CD4-positive, alpha-beta T cell treated with Interferon alpha-2 for 1 hour (primary cell): ENCODE measurements at regions not wholly inside any gene's neighbourhood (a gene's known extent, or its start where the extent isn't known, plus 50 kb on each side); places are given as distances from the start of the nearest gene placed in this dataset.
"Not testable (repeated sequence)": the region's sequence is repeated elsewhere in the genome, so short reads cannot be mapped to it uniquely, and the experiment has no call there.

Experiments
- DNase-seq, 2 donors: peaks; one replicate each; pipeline ENCODE4 v3.0.0-alpha.2; 2020 to 2022

DNA sequence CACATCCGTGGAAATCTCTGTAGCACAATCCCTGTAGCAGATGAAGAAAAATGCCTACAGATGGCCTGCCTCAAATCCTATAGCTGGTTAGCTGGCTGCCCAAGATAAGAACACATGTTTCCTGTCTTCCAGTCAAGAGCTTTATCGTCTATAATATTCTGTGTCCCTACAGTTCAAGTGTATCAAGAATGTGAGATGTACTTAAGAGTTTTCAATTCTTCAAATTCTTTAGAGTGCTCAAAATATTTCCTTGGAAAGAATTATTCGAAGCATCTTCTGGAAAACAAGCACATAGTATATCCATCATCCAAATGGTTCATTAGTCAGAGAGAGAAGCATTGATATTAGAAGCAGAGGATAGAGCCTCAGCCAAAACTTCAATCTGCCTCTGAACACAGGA, 239.8 kb downstream of the COG6 start:
- no peak for DNase-seq

DNA sequence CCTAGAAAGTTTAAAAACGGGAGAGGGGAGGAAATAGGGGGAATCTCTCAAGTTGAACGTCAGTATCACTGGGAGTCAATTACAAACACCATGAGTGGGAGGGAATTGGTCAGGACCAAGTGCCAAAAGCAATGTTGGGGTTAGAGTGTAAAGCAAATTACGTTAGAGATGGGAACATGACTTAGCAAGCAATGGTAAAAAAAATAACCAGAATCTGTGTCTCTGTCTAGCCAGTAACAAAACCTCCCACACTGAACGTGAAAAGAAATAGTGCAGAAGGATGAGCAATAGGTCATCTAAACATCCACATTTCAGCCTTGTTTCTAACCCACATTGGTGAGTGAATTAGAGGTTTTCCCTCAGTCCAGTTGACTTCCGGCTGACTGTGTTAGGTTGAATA, 242.2 kb downstream of the COG6 start:
- no peak for DNase-seq

DNA sequence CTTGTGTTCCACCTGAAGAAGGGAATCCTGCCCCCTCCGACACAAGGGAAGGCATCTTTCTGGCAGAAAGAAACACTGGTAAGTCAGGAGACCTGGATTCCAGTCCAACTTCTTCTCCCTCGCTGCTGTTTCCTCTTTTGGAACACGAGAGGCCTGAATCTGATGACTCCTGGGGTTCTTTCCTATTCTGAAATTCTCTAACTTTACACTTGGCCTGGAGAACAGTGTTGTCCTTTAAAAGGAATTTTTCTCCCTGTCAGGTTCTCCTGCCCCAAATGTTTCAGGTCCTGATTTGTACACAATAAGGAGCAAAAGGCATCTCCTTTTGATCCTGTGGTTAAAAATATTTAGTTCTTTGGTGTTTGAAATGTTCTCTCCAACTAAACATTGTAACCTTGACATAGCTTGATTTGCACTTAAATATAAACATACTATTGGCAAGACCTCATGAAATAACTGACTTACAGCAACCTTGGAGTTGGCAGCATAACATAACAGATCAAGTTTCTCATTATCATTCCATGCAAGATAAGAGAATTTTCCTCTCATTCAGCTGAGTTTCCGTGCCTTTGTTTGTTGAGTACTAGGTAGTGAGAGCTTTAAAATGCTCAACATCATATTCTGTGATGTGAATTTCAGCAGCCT, 244.8 kb downstream of the COG6 start:
- DNase-seq: no peak

DNA sequence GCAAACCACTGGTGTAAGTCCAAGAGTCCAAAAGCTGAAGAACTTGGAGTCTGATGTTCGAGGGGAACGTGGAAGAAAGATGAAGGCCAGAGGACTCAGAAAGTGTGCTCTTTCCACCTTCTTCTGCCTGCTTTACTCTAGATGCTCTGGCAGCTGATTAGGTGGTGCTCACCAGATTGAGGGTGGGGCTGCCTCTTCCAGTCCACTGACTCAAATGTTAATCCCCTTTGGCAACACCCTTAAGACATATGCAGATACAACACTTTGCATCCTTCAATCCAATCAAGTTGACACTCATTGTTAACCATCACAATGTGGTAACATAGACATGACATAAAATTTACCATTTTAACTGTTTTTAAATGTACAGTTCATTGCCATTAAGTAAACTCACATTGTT, 249.5 kb downstream of the COG6 start:
- no peak for DNase-seq

DNA sequence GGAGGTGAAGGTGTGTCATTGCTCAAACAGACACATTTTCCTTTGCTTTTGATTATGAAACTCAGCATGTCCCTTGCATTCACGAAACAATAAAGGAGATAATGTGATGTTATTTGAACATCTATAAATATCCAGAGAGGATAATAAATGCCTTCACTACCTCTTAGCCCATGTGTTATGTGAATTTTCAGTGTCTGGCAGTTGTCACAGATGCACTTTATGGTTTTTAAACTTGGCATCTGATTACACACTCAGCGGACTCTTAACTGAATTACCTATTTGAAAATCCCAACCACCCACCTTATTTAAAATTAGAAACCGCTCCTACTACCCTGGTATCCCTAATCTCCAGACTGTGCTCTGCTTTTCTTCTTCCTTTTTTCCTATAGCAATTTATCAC, 254.2 kb downstream of the COG6 start:
- no peak for DNase-seq

DNA sequence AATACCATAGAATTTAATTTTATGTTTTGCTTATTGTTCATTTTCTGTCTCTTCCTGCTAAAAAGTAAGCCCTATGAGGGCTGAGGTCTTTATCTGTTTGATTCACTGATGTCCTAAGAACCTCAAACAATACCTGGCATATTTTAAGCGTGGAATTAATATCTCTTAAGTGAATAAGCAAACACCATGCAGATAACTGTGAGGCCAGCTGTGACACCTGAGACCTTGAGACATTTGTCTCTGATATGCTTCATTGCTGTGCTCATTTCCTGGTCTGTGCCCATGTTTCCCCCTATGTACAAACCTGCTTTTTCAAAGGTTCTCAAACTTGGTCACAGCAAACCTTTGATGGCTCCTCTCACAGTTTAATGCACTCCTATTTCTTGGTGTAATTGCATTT, 254.6 kb downstream of the COG6 start:
- no peak for DNase-seq

DNA sequence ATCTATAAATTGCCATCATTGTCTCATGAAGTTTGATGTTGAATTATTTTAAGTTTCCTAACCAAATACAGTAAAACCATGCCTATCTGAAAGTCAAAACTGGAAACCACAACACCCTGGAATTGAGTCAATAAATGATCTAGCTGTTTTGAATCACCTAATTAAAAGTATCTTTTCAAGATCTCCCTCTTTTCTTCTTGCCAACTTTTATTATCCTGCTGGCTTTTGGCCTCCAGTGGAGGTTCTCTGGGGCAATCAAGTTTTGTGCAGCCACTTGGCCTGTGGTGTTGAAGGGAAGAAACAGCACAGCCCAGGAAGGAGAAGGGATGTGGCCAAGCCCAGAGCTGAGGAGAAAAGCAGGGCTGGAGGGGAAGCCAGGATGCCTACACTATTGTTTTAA, 255.4 kb downstream of the COG6 start:
- no peak for DNase-seq

DNA sequence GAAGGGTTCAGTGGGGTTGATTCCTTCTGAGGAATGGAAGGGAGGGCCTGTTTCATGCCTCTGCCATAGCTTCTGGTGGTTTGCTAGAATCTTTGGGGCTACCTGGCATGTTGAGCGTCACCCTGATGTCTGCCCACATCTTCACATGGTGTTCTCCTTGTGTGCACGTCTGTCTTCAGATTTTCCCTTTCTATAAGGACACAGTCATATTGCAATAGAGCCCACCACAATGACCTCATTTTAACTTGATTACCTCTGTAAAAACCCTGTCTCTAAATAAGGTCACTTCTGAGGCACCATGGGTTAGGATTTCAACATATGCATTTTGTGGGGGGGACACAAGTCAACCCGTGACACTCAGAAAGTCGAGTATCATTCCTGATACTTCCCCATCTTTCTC, 257.9 kb downstream of the COG6 start:
- DNase-seq: no peak

DNA sequence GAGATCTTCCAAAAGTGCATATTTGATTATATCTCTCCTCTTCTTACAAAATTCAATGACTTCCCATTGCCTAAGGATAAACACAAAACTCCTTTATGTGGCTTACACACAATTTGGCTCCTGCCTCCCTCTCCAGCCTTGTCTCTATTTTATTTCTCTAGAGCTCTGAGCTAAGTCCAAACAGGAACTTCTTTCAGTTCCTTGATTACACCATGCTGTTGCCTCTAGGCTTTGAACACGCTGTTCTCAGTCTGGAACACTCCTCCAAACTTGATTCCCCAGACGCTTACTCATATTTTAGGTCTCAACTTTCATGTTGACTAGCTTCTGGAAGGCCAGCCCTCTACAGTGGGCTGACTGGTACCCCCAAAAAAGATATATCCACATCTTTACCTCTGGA, 258.5 kb downstream of the COG6 start:
- no peak for DNase-seq

DNA sequence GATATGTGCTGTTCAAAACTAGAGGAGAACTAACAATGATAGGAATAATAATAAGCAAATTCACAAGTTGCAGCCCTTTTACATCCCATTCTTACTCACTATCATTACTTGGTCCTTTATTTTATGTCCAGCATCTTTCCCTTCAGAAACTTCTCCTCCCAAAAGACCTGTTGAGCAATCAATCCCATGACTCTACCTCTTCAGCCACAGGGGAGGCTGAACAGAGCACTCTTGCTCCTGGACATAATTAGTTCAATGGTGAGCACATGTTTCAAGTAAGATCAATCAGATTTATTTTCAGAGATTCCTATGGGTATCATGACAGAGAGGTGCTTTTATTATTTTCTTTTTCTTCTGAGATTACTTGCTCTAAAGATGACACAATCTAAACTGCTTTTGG, 260.0 kb downstream of the COG6 start:
- DNase-seq: no peak

DNA sequence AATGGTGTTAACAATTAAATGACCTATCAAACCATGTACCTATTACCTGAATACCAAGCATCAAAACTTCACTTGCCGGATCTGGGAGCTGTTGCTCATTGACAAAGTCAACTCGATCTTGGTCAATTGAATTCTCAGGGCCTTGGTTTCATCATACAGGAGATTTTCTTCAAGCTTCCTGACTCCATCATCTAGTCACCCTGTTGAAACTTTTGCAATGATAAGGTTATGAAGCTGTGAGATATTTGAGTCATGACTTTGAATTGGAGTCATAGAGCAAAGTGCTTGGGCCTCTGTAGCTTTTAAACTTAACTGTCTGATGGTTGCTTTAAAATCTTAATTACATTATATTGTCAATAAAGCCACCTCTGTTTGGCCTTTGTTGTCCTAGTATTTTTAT, 260.9 kb downstream of the COG6 start:
- DNase-seq: no peak

DNA sequence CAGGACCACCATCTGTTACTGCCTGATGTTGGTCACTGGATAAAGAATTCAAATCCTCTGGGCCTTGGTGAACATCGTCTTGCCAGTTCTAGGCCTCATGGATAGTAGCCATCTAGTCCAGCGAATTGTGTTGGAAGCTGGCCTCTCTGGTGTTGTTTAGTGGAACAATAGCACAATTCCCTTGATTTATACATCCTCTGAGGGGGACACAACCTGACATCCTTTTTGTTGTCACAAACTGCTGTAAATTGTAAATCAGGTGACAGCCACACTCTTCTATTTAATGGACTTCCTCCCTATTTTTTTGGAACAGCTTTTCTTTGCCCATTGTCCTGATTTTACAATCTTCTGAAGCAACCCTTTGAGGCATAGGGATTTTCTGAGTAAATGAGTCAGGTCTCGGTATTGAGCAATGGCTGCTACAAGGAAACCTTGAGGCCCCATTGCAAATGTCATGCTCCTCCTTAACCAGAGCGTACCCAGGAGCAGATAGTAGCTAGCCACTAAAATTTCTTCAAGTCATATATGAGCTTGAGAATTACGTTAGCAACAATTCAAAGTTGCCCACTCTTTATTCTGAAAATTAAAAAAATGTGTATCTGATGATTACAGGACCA, 263.3 kb downstream of the COG6 start:
- no peak for DNase-seq

DNA sequence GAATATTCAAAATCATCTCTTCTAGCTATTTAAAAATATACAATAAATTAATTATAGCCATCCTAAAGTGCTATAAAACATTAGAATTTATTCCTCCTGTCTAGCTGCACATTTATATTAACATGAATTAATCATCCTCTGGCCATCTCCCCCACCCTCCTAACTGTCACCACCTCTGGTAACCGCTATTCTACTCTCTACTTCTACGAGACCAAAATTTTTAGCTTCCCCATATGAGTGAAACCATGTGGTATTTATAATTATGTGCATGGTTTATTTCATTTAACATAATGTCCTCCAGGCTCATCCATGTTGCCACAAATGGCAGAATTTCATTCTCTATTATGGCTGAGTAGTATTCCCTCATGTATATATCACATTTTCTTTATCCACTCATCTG, 265.2 kb downstream of the COG6 start:
- DNase-seq: no peak

DNA sequence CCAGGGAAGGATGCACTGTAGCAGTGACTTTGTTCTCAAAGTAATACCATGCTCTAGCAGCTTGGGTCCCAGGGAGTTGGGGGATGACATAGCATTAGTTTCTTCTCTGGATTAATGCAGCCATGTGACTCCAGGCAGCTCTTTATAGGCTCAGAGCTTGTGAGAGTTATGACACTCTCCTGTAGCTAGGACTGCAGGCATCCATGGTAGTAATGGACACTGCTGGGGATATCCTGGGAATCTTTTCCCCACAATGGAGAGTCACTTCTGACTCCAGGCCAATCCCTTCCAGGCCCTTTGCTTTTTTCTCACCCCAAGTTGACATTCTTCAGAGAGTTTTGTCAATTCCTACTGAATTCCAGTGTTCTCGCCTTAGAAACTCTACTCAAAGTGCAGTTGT, 270.9 kb downstream of the COG6 start:
- no peak for DNase-seq

DNA sequence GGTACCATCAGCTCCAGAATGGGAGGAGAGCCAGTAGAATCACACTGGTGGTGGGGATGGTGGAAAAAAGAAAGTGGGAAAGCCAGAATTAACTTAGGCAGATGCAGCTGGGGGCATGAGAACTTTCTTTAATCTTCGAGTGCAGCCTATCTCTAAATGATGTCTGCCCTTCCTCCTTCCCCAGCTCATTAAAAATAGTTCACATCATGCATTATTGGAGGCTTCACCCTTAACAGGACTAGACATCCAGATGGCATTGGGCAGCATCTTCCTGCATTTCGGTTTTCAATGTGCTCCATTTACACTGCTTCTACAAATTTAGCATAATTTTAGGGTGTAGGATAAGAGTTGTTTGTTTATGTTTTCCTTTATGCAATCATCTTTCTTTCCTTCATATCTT, 272.8 kb downstream of the COG6 start:
- no peak for DNase-seq

DNA sequence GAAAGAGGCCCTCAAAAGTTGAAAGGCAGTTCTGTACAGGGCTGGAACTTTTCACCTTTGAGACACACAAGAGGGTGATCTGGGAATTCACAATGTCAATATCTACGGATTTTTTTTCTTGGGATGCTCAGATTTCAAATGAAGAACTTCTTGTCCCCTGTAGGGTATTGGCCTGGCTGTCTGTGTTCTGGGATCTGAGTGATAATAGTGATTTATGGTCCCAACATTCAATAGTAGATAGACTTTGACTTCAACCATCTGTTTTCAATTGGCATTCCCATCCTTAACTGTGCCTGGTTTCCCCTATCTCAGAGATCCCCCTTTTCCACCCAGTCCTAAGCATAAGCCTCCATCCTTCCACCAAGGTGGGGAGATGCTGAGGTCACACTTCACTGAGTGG, 274.1 kb downstream of the COG6 start:
- DNase-seq: no peak

DNA sequence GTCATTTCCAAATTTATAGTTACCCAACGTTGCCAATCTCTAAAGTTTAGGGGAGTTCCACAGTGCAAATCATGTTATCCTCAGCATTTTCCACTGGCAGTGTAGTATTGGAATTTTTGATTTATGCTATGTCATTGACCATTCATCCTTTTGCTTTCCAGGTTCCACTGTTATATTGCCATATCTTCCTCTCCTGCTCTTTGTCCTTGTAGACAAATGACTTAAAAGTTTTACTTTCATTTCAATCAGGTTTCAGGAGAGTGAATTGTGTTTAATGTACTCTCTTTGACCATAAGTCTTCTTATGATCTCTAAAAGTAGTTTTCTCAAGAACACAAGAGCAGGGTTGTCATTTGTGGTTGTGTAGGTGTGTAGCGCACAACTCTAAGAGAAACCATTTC, 274.6 kb downstream of the COG6 start:
- no peak for DNase-seq

DNA sequence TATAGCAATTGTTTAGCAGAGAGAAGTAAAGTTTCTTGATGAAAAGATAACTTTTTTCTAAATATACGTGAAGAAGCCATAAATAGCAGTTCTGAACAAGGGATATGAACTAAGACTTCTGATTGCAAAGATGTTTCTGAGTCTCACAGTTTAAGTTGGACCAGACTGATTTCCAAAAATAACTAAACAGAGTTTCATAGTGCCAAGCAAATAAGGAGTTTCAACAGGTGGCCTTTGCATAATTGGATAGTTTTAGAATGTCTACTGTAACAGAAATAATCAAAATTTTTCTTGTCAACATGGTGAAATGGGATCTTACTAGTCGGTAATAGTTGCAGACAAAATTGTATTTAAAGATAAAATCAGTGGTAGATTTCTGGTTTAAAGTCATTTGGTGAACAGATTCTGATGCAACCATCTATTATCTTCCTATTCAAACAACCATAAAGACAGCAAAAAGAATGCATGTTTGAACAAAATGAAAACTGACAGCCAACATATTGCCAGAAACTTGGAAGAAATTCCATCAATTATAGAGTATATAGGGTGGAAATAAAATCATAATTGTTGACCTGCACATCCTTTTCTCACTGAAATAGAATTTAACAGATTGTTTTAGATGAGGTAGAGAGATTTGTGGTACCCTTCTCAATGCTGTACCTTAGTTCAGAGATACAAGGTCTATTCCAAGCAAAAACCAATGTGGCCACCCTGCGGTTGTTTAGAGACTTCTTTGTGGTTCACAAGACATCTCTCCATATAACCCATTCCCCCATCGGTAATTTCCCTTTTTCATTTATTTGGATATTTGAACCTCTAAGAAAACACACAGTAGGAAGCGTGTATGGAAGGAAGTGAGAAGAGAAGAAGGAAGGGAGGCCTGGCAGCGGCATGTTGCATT, 275.3 kb downstream of the COG6 start:
- no peak for DNase-seq

DNA sequence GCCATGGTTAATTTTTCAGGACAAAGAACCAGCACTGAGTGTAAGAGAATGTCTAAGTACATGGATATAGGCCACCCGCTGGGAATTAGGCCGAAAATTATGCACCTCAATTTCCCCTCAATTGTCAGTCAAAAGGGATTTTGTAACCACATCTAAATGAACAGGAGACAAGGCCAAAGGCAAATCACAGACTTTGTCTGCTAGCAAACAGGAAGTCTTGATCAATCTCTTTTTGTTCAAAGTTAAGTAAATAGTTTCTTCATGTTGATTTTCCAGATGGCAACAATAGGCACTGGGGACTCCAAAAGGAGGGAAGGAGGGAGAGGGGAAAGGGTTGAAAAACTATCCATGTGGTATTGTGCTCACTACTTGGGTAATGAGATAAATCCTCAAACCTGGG, 276.0 kb downstream of the COG6 start:
- no peak for DNase-seq

DNA sequence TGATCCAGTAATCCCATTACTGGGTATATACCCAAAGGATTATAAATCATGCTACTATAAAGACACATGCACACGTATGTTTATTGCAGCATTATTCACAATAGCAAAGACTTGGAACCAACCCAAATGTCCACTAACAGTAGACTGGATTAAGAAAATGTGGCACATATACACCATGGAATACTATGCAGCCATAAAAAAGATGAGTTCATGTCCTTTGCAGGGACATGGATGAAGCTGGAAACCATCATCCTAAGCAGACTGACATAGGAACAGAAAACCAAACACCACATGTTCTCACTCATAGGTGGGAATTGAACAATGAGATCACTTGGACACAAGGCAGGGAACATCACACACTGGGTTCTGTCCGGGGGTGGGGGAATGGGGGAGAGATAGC, 277.1 kb downstream of the COG6 start:
- not testable (repeated sequence) for DNase-seq

DNA sequence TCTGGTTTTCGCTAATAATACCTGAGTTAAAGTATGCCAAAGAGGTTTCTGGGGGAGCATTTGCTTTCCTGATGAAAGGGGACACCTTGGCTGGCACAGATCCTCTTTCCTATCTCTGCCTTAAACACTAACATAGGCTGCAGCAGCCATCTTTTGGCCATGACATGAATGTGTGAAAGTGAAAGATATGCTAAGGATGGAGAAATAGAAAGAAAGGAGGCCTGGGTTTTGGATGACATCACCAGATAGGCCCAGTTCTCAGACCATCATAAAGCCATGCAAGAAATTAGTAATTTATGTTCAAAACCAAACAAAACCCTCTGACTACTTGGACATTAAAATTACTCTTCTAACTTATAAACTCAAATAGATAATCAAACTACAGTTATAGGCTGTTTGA, 279.7 kb downstream of the COG6 start:
- DNase-seq: no peak

DNA sequence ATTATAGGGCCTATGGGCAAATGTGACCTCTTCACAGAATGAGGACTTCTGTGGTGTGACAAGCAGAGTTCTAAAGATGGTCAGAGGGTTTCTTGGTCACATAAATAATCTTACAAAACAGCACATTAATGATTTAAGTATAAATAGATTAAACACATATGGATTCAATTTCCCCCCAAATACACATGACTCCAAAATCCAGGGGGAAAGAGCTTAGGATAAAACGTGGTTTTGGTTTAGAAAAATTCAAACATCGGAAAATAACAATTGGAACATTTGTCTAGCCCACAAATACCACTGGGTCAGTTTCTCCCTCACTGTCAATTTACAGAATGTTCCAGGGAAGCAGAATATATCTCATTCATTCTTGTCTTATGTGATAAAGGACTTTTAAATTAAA, 283.1 kb downstream of the COG6 start:
- no peak for DNase-seq

DNA sequence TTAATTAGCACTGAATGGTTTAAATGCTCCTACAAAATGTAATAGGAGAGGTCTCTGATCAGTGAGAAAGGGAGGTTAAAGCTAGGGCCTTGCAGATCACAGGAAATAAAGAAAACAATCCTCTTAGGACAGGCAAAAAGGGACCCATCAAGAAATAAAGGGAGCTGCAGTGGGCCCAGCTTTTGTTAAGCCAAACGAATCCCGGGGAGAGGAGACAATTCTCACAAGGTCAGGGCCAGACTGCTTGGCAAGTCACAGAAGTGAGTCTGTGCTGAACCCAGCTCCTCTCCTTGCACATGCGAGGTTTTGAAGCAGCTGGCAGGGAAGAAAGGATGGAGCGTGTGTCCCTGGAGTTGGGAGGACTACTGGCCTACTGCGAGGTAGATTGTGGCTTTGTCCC, 285.8 kb downstream of the COG6 start:
- DNase-seq: no peak

DNA sequence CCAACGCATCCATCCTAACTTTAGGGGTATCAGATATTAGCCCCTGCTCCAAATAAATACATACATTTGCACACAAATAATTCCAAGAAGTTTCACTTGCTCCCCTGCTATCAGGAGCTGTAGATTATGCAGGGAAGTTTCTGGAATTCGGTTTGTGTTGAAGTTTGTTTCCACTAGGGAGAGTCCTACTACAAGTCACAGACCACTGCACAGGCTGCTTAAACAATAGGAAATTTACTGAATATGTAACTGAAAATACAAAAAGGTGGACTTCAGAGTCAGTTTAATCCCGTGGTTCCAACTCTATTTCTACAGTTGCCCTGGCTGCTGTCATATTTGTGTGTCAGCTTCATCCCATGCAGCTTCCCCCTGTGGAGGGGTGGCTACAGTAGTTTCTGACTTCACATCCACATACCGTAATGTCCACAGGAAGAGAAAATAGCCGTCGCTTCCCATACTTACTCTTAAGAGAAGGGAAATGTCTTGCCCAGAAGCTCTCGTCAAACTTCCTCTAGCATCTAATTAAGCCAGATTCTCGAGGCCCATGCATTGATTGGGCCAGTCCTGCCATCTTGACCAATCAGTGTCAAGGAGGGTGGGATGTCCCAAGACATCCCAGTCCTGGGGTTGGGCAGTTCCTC, 286.6 kb downstream of the COG6 start:
- no peak for DNase-seq
